HepG2 (cell line): ENCODE measurements at regions not wholly inside any gene's neighbourhood (a gene's known extent, or its start where the extent isn't known, plus 50 kb on each side); places are given as distances from the start of the nearest gene placed in this dataset.

Experiments
- HNRNPK ChIP-seq: fragments of 200-400 bp; formaldehyde crosslinking; IDR thresholded peaks from 2 replicates; pipeline ENCODE4 v1.6.1; 2018; ENCODE audit warnings: low read length, low read depth, moderate library complexity, mild to moderate bottlenecking; ENCODE audit not compliant: poor library complexity, severe bottlenecking
- REPIN1 ChIP-seq: sonication (generic); formaldehyde crosslinking; IDR thresholded peaks from 2 replicates; pipeline ENCODE4 v1.8.0; 2022; ENCODE audit warnings: missing genetic modification reagents, low read depth, mild to moderate bottlenecking, borderline replicate concordance

DNA sequence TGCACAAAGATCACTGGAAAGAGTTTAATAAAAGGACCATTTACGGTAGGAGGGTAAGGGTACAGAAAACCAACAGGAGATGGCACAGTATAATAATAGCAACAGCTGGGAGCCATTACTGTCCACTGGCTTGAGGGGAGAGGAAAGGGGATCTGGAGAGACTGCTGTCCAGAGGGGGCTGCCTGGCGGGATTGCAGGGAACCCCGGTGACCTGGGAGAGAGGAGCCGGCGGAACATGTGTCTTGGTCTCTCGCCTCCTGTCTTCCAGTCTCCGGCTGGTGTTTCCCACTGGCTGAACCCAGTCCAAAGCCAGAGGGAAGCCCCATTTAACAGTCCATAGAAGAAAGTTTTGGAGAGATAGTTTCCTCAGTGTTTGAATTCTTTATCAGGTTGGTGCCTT is 57.5 kb upstream of the PODXL start:
- TF ChIP-seq HNRNPK (no peak), REPIN1 (CRISPR knock-in tag) (no peak)
